ENCODE measurements at regions not wholly inside any gene's neighbourhood (a gene's known extent, or its start where the extent isn't known, plus 50 kb on each side); places are given as distances from the start of the nearest gene placed in this dataset.

DNA sequence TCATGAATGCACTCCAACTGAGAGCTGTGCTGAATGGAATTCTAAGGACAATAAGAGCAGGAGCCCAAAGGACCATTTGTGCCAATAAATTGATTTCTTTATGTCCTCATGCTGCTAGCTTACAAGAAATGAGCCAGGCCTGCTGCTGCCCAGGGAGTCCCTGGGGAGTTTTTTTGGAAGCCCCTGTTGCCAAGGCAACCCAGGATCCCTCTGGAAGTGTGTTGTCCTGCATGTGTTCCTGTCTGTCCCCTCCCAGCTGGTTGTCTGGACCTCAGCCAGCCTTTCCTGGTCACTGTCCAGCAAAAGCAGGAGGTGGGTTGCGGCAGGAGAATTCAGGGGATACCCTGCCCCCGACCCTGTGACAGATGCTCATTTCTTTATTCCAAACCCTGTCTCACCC, 51.0 kb upstream of the GPRC5B start:
- H3K27me3 ChIP-seq, result no peaks in the 10 kb centered on the region
- H3K9me3 ChIP-seq (ENCODE audit: low read depth), result no peaks in the 10 kb centered on the region
- Mint-ChIP-seq H3K27ac (no peak overlapping the region), H3K9me3 (no peaks in the 10 kb centered on the region), H3K27me3 (ENCODE audit: insufficient read depth, low read depth) (no peaks in the 10 kb centered on the region), H3K4me1 (no peaks in the 10 kb centered on the region), H3K36me3 (no peaks in the 10 kb centered on the region), H3K4me3 (no peak overlapping the region)
- no peak overlapping the region for H3K4me3 ChIP-seq
- H3K27ac ChIP-seq, result no peak overlapping the region
- DNase-seq (ENCODE audit: low spot score), result no peak
- no peak overlapping the region for H2AFZ ChIP-seq (replicated peaks)
- no peak for TF ChIP-seq EZH2phosphoT487 (IDR thresholded peaks at IDR 0.05)
- TF ChIP-seq, protein P1, sequence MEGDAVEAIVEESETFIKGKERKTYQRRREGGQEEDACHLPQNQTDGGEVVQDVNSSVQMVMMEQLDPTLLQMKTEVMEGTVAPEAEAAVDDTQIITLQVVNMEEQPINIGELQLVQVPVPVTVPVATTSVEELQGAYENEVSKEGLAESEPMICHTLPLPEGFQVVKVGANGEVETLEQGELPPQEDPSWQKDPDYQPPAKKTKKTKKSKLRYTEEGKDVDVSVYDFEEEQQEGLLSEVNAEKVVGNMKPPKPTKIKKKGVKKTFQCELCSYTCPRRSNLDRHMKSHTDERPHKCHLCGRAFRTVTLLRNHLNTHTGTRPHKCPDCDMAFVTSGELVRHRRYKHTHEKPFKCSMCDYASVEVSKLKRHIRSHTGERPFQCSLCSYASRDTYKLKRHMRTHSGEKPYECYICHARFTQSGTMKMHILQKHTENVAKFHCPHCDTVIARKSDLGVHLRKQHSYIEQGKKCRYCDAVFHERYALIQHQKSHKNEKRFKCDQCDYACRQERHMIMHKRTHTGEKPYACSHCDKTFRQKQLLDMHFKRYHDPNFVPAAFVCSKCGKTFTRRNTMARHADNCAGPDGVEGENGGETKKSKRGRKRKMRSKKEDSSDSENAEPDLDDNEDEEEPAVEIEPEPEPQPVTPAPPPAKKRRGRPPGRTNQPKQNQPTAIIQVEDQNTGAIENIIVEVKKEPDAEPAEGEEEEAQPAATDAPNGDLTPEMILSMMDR (IDR thresholded peaks at IDR 0.05), result no peak
- TF ChIP-seq EZH2 (IDR thresholded peaks at IDR 0.05), result no peak
- H3F3A ChIP-seq (ENCODE audit: low read depth), result no peaks in the 10 kb centered on the region
- no peak overlapping the region for H3K4me2 ChIP-seq
- H3K4me1 ChIP-seq, result no peaks in the 10 kb centered on the region
- no peaks in the 10 kb centered on the region for H3K36me3 ChIP-seq
- H3K79me2 ChIP-seq (ENCODE audit: low read depth), result no peaks in the 10 kb centered on the region
- no peaks in the 10 kb centered on the region for H4K20me1 ChIP-seq (ENCODE audit: low read depth)
- H3K9ac ChIP-seq, result no peak overlapping the region
